HUES6 (cell line): ENCODE measurements at regions not wholly inside any gene's neighbourhood (a gene's known extent, or its start where the extent isn't known, plus 50 kb on each side); places are given as distances from the start of the nearest gene placed in this dataset.

Source experiments
- H3K27ac ChIP-seq: 2 replicates; pipeline ENCODE4 v1.7.0; 2013; ENCODE audit warnings: low read depth, mild to moderate bottlenecking, low read length, inconsistent platforms
- H3K27me3 ChIP-seq: 2 replicates; pipeline ENCODE4 v1.6.1; 2013; ENCODE audit warnings: low read length; ENCODE audit not compliant: control insufficient read depth, insufficient read depth
- H3K36me3 ChIP-seq: 2 replicates; pipeline ENCODE4 v1.6.1; 2013; ENCODE audit warnings: low read length; ENCODE audit not compliant: control insufficient read depth, insufficient read depth
- H3K4me1 ChIP-seq: 2 replicates; pipeline ENCODE4 v1.6.1; 2013; ENCODE audit warnings: low read length; ENCODE audit not compliant: control insufficient read depth, insufficient read depth
- H3K4me3 ChIP-seq: 2 replicates; pipeline ENCODE4 v1.5.1; 2013; ENCODE audit warnings: low read depth, low read length
- H3K9ac ChIP-seq: one replicate; pipeline ENCODE4 v1.6.1; 2013; ENCODE audit warnings: mild to moderate bottlenecking, low read length
- H3K9me3 ChIP-seq: 2 replicates; pipeline ENCODE4 v1.6.1; 2013; ENCODE audit warnings: low read depth, low read length; ENCODE audit not compliant: control insufficient read depth, insufficient read depth

DNA sequence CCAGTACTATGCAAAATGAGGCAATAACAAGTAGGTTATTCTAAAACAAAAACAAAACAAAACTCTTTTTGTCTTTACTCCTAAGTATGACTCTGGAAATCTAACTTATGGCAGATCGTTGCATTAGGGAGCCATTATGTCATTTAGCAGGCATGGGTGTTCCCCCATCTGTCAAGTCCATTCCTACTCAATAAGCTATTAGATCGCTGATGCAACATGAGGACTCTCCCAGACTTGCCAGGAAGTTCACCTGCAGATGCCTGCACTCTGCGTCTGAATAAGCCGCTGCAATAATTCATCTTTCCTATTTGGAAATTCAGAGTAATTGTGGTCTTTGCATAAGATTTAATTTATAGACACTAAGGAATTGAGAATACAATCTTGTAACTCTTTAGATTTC lies 585.0 kb downstream of the KIF4B start:
- H3K27ac ChIP-seq, result no peak overlapping the region
- no peak overlapping the region for H3K4me3 ChIP-seq
- no peak overlapping the region for H3K9ac ChIP-seq
- H3K36me3 ChIP-seq, result no peaks in the 10 kb centered on the region
- no peaks in the 10 kb centered on the region; the same call in 1 of the 2 replicates for H3K27me3 ChIP-seq
- no peaks in the 10 kb centered on the region for H3K4me1 ChIP-seq
- H3K9me3 ChIP-seq, result no peaks in the 10 kb centered on the region

DNA sequence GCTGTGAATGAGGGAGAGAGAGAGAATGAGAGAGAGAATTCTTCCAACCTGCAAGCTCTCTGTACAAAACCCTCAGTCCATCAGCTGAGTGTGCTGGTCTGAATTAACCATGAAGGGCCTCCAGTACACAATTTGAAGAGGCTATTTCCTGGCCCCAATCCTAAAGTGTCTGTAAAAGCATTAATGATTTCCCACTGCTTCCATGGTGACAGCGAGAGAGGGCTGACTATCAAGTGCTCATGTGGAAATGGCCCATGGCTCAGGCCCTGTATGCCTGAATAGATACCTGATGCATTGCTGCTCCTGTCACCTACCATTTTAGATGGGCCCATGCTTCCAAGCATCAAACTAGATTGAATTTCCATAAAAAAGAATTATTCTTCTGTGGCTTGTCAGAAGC lies 592.4 kb downstream of the KIF4B start:
- Histone ChIP-seq H3K9me3 (no peaks in the 10 kb centered on the region), H3K4me3 (no peak overlapping the region), H3K4me1 (no peaks in the 10 kb centered on the region), H3K36me3 (no peaks in the 10 kb centered on the region), H3K9ac (no peak overlapping the region), H3K27me3 (no peaks in the 10 kb centered on the region), H3K27ac (no peak overlapping the region)

DNA sequence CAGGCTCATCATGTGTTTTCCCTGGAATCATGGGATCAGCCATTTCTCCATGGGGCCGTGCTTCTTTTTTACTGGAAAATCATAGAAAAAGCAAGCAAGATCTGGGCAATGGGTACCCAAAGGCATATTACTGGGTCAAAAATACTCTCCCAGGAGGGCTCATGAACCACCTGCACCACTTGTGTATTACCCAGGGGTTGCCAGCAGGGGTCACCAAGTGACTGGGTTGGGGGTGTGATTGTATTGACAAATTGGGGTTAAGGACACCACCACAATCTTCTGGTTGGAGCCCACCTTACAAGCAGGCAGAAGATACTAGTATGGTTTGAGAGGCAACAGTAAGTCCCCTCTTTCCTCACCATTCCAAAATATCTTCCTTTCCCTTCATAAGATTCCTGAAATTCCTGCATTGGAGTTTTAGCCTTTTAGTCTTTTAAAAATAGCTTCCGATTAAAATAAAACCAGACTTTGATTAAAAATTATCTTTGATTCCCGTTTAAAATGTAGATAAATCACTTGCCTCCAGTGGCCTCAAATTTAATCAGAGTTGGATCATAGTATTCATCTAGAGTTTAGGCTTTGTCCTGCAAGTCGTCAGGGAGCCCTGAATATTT lies 603.3 kb downstream of the KIF4B start:
- Histone ChIP-seq H3K4me1 (peaks cover 7% of the 10 kb centered on the region; the same call in 1 of the 2 replicates), H3K4me3 (no peak overlapping the region), H3K36me3 (no peaks in the 10 kb centered on the region), H3K27me3 (no peaks in the 10 kb centered on the region), H3K9me3 (no peaks in the 10 kb centered on the region), H3K27ac (no peak overlapping the region), H3K9ac (no peak overlapping the region)

GRCh38 chr5:155619688-155620087 lies 606.1 kb downstream of the KIF4B start:
- no peak overlapping the region for H3K4me3 ChIP-seq
- H3K4me1 ChIP-seq, result peaks cover 13% of the 10 kb centered on the region
- no peak overlapping the region for H3K9ac ChIP-seq
- no peaks in the 10 kb centered on the region for H3K36me3 ChIP-seq
- H3K27ac ChIP-seq, result no peak overlapping the region
- H3K27me3 ChIP-seq, result no peaks in the 10 kb centered on the region
- no peaks in the 10 kb centered on the region for H3K9me3 ChIP-seq

DNA sequence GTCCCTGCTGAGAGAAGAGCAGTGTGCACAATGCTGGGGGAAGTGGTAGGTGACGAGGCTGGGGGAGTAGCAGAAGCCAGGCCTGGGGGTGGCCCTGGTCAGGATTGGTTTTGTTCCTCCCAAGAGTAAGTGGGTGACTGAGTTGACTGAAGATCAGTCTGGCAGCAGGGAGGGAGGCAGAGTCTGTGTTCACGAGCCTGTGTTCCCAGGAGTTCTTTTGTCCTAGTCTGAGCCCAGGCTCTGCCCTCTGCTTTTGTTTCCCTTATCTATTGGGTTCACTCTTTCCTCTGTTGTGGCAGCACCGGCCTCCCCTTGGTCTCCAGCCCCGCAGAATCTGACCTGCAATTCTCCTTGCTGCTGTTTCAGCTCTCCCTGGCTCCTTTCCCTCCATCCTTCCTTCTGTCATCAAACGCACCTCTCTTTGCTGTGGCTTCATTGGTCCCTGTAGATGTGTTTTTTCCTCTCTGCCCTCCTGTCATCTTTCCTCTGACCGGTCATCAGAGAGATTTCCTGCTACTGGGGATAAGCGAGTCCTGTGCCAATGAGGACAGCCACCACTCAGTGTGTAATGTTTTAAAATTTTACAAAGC lies 607.4 kb downstream of the KIF4B start:
- Histone ChIP-seq H3K27me3 (no peaks in the 10 kb centered on the region), H3K9me3 (no peaks in the 10 kb centered on the region), H3K36me3 (no peaks in the 10 kb centered on the region), H3K9ac (no peak overlapping the region), H3K27ac (no peak overlapping the region), H3K4me3 (no peak overlapping the region), H3K4me1 (peaks cover 13% of the 10 kb centered on the region)

DNA sequence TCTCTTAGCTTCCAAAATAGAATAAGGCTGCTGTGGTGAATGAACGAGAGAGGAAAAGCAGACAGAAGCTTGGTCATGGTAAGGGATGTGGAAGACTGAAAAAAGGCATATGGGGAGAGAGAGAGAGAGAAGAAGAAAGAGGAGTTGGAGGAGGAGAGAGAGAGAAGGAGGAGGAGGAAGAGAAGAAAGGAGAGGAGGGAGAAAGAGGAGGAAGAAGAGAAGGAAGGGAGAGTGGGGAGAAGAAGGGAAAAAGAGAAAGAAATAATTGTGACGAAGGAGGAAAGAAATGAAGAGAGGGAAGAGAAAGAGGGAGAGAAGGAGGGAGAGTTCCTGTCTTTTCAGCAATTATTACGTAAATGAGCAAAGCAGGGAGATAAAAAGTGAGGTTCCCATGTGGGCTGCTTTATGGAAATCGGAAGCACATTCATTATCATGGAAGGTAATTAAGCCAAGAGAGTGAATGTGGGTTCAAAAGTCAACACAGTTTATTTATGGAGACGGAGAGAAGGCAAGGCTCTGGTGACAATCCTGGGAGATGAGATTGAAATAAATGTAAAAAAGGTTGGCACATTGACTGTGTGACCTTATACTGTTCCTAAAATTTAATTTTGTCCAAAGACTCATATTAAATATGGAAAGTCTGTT lies 611.2 kb downstream of the KIF4B start:
- Histone ChIP-seq H3K27ac (no peak overlapping the region), H3K4me1 (peaks cover 13% of the 10 kb centered on the region), H3K36me3 (no peaks in the 10 kb centered on the region), H3K27me3 (no peaks in the 10 kb centered on the region), H3K9me3 (no peaks in the 10 kb centered on the region), H3K4me3 (no peak overlapping the region), H3K9ac (no peak overlapping the region)

DNA sequence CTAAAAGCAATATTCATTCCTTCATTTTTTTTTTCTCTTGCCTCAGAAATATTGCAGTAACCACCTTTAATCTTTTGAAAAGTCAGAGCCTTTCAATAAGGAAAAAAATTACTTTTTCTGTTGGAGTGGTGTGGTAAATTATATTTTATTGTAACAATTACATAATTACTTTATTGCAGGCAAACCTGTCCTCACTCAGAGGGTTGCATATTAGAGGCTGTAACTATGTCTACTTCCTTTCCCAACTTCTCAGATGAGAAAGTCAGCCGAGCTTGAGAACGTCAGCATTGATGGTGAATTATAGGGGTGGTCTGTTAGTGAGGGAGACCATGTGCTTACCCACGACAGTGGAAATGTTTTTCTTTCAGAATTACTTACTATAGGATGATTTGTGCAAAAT lies 611.8 kb downstream of the KIF4B start:
- H3K4me3 ChIP-seq, result no peak overlapping the region
- peaks cover 13% of the 10 kb centered on the region for H3K4me1 ChIP-seq
- no peaks in the 10 kb centered on the region for H3K27me3 ChIP-seq
- H3K9ac ChIP-seq, result no peak overlapping the region
- no peak overlapping the region for H3K27ac ChIP-seq
- no peaks in the 10 kb centered on the region for H3K9me3 ChIP-seq
- H3K36me3 ChIP-seq, result no peaks in the 10 kb centered on the region

DNA sequence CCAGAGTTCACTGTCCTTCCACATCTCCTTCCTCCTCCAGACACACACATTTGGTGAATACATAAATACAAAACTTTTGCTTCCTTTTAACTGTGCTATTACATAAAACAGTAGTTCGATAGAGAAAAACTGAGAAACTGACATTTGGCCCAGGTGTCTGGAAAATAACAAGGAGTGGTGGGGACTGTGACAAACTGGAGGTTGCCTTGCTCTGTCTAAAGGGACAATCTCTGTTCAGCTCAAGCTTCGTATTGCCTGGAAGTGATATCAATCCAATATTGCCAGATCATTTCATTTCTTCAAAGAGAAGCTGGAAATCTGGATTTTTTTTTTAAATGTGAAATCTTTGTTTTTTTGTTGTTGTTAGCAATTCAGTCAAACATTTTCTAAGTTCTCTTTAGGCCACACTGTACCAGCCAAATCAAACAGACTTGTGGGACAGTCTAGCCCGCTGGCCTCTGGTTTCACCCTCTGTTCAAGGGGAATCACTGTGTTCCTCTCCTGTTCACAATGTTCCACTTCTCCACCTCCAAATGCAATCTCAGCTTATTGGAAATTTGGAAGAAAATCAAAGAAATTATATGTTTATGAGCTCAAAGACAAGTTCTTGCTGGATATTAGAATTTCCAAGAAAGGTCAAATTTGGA lies 612.5 kb downstream of the KIF4B start:
- H3K27me3 ChIP-seq, result no peaks in the 10 kb centered on the region
- no peak overlapping the region for H3K4me3 ChIP-seq
- H3K36me3 ChIP-seq, result no peaks in the 10 kb centered on the region
- no peak overlapping the region for H3K27ac ChIP-seq
- H3K9ac ChIP-seq, result no peak overlapping the region
- H3K9me3 ChIP-seq, result no peaks in the 10 kb centered on the region
- H3K4me1 ChIP-seq, result peaks cover 8% of the 10 kb centered on the region

GRCh38 chr5:155626592-155626991 lies 613.0 kb downstream of the KIF4B start:
- Histone ChIP-seq H3K9ac (no peak overlapping the region), H3K27ac (no peak overlapping the region)

GRCh38 chr5:155628346-155628745 lies 614.8 kb downstream of the KIF4B start:
- Histone ChIP-seq H3K4me1 (peaks cover 6% of the 10 kb centered on the region; the same call in 1 of the 2 replicates), H3K9me3 (peaks cover 4% of the 10 kb centered on the region; the same call in 1 of the 2 replicates), H3K36me3 (no peaks in the 10 kb centered on the region), H3K27me3 (no peaks in the 10 kb centered on the region), H3K27ac (no peak overlapping the region), H3K9ac (no peak overlapping the region), H3K4me3 (no peak overlapping the region)

More at GRCh38 chr5:155626592-155626991, 613.0 kb downstream of the KIF4B start:
- no peaks in the 10 kb centered on the region for H3K9me3 ChIP-seq
- no peaks in the 10 kb centered on the region for H3K36me3 ChIP-seq
- no peak overlapping the region for H3K4me3 ChIP-seq
- H3K4me1 ChIP-seq, result peaks cover 6% of the 10 kb centered on the region; the same call in 1 of the 2 replicates
- H3K27me3 ChIP-seq, result no peaks in the 10 kb centered on the region

GRCh38 chr5:155629597-155629996 lies 616.0 kb downstream of the KIF4B start:
- Histone ChIP-seq H3K27me3 (no peaks in the 10 kb centered on the region), H3K36me3 (no peaks in the 10 kb centered on the region), H3K9ac (no peak overlapping the region), H3K4me3 (no peak overlapping the region), H3K27ac (no peak overlapping the region), H3K9me3 (peaks cover 16% of the 10 kb centered on the region), H3K4me1 (peaks cover 1% of the 10 kb centered on the region; the same call in 1 of the 2 replicates)
